ENCODE measurements at regions not wholly inside any gene's neighbourhood (a gene's known extent, or its start where the extent isn't known, plus 50 kb on each side); places are given as distances from the start of the nearest gene placed in this dataset.
"Not testable (repeated sequence)": the region's sequence is repeated elsewhere in the genome, so short reads cannot be mapped to it uniquely, and the experiment has no call there.

DNA sequence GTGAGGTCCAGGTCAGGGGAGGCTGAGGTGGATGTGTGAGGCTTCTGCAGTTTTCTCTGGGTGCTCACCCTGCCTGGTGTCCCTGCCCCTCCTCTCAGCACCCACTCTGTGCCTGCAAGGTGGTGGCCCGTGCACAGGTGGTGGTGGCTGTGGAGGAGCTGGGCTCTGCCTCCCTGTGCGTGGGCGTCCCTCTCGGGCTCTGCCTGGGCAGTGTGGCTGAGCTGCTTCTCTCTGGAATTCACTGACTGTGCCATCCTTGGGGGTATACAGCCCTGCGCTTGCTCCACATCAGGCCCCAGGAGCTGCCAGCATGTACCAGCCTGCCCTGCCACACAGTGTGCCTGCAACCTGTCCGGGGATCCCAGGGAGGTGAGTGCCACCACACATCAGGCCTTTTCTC is 369.8 kb downstream of the TMEM121 start:
- DNase-seq = not testable (repeated sequence)

- not testable (repeated sequence) for DNase-seq
Observed at GRCh38 chr14:105896961-105897724, 370.8 kb downstream of the TMEM121 start.

DNA sequence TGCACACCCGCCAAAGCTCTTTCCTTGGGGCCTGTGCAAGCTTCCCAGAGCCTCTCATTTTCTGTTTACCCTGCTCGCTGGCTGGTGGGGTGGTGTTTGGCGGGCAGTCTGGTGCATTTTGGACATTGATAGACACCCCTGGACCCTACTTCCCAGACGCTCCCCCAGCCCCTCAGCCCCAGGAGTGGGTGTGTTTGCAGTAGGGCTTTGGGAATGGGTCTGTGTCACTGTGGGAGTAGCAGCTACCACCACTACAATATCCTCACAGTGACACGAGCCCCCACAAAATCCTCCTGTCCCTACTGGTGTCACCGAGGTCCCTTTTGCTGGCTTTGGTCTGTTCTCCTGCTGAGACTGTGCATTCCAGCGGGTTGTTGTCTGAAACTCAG is 371.3 kb downstream of the TMEM121 start:
- no peak for DNase-seq

DNA sequence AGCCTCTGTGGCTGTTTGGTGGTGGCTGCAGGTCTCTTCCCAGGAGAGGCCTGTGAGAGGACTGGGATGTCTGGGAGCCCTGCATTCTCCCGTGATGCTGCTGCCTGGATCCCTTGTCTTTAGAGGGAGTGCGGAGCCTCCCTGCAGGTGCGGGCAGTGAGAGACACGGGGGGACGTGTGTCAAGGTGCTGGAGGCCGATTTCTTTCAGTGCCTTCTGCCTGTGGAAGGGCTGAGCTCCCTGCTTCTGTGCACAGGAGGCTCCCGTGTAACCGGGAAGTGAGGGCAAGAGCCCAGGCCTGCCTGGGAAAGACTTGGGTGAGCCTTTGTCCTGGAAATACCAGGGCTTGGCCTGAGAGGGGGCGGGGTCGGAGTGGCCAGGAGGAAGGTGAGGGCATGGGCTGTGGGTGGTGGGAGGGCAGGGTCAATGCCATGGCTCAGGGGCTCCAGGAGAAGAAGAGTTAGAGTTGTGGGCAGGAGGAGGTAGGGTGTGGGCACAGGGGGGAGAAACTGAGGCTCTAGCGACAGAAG is 372.2 kb downstream of the TMEM121 start:
- no peak for DNase-seq

DNA sequence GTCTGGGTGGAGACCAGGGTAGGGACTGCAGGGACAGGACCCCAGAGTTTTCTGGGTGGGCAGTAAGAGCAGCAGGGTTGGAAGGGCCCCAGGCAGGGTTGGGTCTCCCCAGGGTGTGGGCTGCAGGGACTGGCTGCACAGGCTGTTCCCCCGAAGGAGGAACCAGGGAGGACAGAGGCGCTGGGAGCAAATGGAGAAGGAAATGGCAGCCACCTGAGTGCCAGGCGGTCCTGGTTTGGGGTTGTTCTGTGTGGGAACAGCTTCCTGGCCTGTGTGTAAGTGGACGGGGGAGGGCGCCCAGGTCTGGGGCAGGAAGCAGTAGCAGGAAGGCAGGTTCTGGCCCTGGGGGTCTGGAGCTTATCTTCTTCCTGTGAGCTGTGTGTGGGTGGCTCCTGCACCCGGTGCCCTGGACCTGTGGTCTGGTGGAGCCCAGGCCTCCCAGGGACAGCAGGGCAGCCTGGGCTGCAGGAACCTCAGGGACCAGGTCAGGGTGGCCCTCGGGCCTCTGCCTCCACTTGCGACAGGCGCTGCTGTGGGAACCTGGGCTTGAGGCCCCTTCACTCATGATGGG is 372.8 kb downstream of the TMEM121 start:
- DNase-seq = no peak

GRCh38 chr14:105899657-105900397 is 373.4 kb downstream of the TMEM121 start:
- no peak for DNase-seq

- DNase-seq = no peak
Observed at GRCh38 chr14:105900398-105901160, 374.2 kb downstream of the TMEM121 start.

GRCh38 chr14:105901226-105901625 is 374.8 kb downstream of the TMEM121 start:
- no peak for DNase-seq

DNA sequence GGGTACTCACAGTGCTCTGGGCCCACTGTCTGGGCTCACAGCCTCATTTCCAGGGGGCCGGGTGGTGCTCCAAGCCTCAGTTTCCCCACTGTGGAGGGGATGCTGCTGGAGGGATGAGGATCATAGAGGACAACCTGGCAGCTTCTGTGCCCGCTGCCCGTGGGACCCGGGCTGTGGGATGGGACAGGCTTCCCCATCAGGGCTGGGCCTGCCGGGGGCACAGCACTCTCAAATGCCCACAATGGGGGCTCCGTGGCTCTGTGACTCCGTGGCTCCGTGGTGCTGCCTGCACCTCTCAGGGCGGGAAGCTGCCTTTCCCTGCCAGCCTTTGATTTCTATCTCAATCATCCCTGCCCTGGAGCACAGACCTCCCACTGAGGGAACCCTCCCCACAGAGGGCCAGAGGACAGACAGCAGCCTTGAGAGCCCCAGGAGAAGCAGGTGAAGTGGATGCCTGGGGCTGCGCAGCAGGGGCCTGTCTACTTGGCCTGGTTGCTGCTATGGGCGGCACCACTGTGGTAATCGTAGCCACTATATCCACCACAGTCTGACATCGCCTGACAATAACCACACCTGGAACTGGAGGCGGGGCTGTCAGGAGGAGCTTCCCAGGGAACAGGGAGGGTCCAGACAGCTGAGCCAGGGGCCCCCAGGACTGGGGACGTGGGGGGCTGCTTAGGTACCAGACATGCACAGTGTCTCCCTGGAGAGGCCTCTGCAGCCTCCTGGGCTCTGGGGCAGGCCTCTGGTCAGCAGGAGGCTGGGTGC is 375.9 kb downstream of the TMEM121 start:
- DNase-seq = no peak

DNA sequence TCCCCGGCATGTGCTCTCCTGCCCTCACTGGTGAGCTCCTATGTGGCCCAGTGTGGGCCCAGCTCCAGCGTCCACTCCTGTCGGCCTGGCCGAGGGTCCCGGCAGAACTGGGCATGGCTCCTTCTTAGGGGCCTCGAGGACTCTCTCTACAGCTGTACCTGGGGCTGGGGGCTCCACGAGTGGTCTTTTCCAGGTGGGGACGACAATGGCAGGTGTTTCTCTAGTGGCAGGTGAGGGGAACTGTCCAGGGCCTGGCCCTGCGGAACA is 376.4 kb downstream of the TMEM121 start:
- not testable (repeated sequence) for DNase-seq

DNA sequence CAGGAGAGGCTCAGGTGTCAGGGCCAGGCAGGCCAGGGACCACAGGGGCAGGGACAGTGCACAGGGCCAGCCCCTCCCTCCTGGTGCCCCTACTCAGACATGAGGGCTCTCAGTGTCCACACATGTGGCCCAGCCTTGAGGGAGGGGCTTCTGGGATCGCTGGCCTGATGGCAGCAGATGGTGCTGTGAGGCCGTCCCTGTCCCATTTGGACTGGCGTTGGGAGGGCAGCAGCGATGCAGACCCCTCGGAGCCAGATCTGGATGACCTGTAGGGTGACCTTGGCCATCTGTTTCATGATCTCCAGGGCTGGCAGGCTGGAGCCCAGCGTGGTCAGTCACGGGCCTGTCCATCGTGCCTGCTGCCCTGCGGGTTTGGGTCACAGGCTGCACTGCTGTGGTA is 377.6 kb downstream of the TMEM121 start:
- no peak for DNase-seq

DNA sequence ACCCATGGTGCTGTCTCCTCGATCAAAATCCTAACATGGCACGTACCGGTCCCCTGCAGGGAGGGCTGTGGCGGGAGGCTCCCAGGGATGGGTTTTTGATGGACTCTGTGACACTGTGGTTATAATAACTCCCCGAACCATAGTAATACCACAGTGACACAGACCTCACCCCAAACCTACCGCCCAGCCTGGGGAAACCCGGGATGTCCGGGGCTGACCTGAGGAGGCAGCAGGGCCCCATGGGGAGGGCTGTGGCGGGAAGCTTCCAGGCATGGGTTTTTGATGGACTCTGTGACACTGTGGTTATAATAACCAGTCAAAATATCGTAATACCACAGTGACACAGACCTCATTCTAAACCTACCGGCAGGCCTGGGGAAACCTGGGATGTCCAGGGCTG is 378.0 kb downstream of the TMEM121 start:
- DNase-seq = no peak

- no peak for DNase-seq
Observed at GRCh38 chr14:105905456-105905855, 379.1 kb downstream of the TMEM121 start.

- DNase-seq = no peak
Observed at GRCh38 chr14:105907276-105907675, 380.9 kb downstream of the TMEM121 start.

- DNase-seq = no peak
Observed at GRCh38 chr14:105908006-105908405, 381.6 kb downstream of the TMEM121 start.

GRCh38 chr14:105908481-105908911 is 382.1 kb downstream of the TMEM121 start:
- no peak for DNase-seq

DNA sequence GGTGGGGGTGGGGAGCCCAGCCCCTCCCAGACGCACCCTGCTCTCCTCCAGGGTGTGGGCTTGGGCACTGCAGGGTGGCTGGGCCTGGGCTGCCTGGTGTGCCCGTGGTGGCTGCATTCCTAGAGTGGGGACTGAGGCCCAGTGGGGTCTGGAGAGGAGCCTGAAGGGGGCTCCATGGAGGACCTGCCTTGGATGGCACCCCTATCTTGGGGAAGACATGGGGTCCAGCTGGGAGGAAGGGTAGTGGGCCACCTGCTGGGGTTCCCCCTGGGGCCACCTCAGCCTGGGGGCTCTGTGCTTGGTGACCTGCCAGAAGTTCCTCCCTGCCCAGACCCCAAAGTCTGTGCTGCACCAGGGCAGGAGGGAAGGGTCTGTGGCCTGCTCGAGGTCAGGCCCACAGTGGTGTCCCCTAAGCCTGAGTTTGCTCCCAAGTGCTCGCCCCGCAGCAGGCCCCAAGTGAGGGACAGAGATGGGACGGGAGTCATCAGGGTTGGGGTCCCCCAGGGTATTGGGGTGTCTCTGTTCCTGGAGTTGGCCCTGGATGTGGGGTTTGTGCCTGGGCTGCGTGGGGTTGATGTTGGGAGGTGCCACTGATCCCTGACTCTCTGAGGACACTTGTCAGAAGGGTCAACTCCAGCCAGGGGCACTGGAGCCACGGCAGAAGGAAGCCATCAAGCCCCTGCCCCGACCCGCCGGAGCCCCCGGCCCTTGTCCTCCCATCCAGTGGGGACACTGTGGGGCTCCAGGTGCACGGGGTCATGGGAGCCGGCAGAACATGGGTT is 382.9 kb downstream of the TMEM121 start:
- DNase-seq = no peak

DNA sequence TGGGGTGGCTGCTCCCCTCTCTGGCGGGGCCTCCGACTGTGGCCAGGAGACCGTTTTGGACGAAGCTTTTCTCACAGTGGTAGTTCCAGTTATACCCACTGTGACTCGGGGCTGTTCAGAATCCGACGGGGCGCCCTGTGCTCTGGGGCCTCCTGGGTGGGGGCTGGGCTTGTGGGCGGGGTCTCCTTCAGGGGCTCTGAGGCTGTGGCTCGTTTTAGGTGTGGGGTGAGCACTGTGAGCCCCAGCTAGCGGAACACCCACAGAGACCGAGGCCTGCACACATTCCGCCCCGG is 383.4 kb downstream of the TMEM121 start:
- DNase-seq = not testable (repeated sequence)

DNA sequence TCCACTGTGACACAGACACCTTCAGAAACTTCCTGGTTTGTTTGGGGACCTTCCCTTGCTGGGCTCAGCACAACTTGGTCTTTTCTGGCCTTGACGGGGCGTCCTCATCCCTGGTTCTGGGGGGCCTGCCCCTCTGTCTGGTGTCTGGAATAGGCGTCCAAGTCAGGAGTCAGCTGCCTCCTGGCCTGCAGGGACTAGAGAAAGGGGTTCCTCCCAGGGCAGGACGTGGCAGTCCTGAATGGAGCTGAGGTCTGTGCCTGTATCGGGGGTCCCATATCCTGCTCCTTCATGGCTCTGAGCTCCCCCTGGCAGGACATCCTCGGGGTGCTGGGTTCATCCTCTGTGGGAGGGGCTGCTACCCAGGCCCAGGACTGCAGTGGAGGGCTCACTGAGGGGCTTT is 384.0 kb downstream of the TMEM121 start:
- no peak for DNase-seq

DNA sequence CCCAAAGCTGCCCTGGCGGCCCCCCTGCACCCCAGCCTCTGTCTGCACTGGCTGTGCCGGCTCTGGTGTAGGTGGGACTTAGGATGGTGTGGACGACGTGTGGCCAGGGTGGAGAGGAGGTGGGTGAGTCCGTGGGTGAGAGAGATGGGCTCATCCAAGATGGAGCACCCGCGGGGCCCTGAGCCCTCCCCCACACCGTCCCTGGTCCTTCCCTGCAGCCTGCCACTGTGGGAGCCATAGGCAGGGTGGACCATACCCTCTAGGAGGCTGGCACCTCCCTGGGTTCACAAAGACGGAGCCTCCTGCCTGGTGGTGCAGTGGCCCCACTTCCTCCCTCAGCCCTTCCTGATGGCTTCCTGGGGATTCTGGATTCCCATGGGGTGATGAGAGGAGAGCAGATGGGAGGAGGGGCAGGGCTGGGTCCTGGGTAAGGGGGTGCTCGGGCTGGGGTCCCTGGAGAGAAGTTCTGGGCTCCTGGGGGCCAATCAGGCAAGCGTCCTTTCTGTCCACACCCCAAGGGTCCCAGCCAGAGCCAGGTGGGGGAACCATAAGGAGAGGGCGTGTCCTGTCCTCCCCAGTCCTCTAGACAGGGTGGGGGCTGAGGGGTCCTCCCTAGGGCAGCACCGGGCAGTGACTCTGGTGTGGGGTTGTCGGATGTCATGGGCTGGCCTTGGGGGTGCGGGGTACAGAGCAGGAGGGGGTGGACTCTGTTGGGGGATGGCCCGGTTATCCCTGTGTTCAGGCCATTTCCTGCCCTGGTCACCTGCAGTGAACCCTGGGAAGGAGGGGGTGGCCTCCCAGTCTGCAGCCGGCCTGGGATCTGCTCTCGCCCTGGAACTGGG is 384.8 kb downstream of the TMEM121 start:
- no peak for DNase-seq

DNA sequence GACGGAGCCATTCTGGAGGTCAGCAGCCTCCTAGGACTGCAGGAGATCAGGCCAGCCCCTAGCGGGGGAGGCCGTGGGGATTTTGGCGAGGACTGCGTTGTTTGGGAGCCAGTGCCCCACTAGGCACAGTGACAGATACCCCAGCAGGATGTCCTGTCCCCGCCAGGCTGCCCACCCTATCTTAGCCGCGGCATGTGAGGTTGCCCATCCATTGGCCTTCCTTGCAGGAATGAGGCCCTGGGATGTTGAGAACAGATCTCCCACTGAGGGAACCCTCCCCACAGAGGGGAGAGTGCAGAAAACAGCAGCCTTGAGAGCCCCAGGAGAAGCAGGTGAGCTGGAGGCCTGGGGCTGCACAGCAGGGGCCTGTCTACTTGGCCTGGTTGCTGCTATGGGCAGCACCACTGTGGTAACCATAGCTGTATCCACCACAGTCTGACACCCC is 385.5 kb downstream of the TMEM121 start:
- not testable (repeated sequence) for DNase-seq
